ENCODE measurements at regions not wholly inside any gene's neighbourhood (a gene's known extent, or its start where the extent isn't known, plus 50 kb on each side); places are given as distances from the start of the nearest gene placed in this dataset.
"Not testable (repeated sequence)": the region's sequence is repeated elsewhere in the genome, so short reads cannot be mapped to it uniquely, and the experiment has no call there.

- DNase-seq (ENCODE audit: low read depth, low spot score), result not testable (repeated sequence)
These were observed 87.3 kb upstream of the EEPD1 start for GRCh38 chr7:36065563-36066342.

- no peak for DNase-seq (ENCODE audit: low read depth, low spot score)
These were observed 86.8 kb upstream of the EEPD1 start for GRCh38 chr7:36066343-36066664.

GRCh38 chr7:36070230-36070629 is 82.8 kb upstream of the EEPD1 start:
- no peak for DNase-seq (ENCODE audit: low read depth, low spot score)

- no peak for DNase-seq (ENCODE audit: low read depth, low spot score)
These were observed 81.4 kb upstream of the EEPD1 start for GRCh38 chr7:36071605-36072004.

GRCh38 chr7:36072620-36073019 is 80.4 kb upstream of the EEPD1 start:
- DNase-seq (ENCODE audit: low read depth, low spot score), result no peak

- no peak for DNase-seq (ENCODE audit: low read depth, low spot score)
These were observed 77.5 kb upstream of the EEPD1 start for GRCh38 chr7:36075561-36075960.

GRCh38 chr7:36076074-36076473 is 77.0 kb upstream of the EEPD1 start:
- no peak for DNase-seq (ENCODE audit: low read depth, low spot score)

- no peak for DNase-seq (ENCODE audit: low read depth, low spot score)
These were observed 74.2 kb upstream of the EEPD1 start for GRCh38 chr7:36078816-36079360.

- no peak for DNase-seq (ENCODE audit: low read depth, low spot score)
These were observed 73.5 kb upstream of the EEPD1 start for GRCh38 chr7:36079446-36080025.

GRCh38 chr7:36080843-36081242 is 72.2 kb upstream of the EEPD1 start:
- no peak for DNase-seq (ENCODE audit: low read depth, low spot score)

GRCh38 chr7:36082216-36082615 is 70.8 kb upstream of the EEPD1 start:
- no peak for DNase-seq (ENCODE audit: low read depth, low spot score)

GRCh38 chr7:36082910-36083309 is 70.1 kb upstream of the EEPD1 start:
- DNase-seq (ENCODE audit: low read depth, low spot score), result no peak

- DNase-seq (ENCODE audit: low read depth, low spot score), result no peak
These were observed 69.3 kb upstream of the EEPD1 start for GRCh38 chr7:36083626-36084380.

GRCh38 chr7:36084485-36085091 is 68.5 kb upstream of the EEPD1 start:
- DNase-seq (ENCODE audit: low read depth, low spot score), result no peak

GRCh38 chr7:36085096-36085495 is 68.0 kb upstream of the EEPD1 start:
- DNase-seq (ENCODE audit: low read depth, low spot score), result no peak

GRCh38 chr7:36086571-36086970 is 66.5 kb upstream of the EEPD1 start:
- DNase-seq (ENCODE audit: low read depth, low spot score), result no peak

GRCh38 chr7:36088553-36088952 is 64.5 kb upstream of the EEPD1 start:
- no peak for DNase-seq (ENCODE audit: low read depth, low spot score)

GRCh38 chr7:36088966-36089365 is 64.1 kb upstream of the EEPD1 start:
- no peak for DNase-seq (ENCODE audit: low read depth, low spot score)

- DNase-seq (ENCODE audit: low read depth, low spot score), result no peak
These were observed 61.8 kb upstream of the EEPD1 start for GRCh38 chr7:36090976-36091873.

GRCh38 chr7:36091874-36092176 is 61.2 kb upstream of the EEPD1 start:
- no peak for DNase-seq (ENCODE audit: low read depth, low spot score)

- DNase-seq (ENCODE audit: low read depth, low spot score), result no peak
These were observed 60.8 kb upstream of the EEPD1 start for GRCh38 chr7:36092221-36092771.
